ENCODE measurements at regions not wholly inside any gene's neighbourhood (a gene's known extent, or its start where the extent isn't known, plus 50 kb on each side); places are given as distances from the start of the nearest gene placed in this dataset.

- no peak for TF ChIP-seq CTCF (IDR thresholded peaks at IDR 0.05; ENCODE audit: extremely low read depth in 1 of 2, insufficient read depth in 1 of 2, low read depth in 1 of 2, low read length in 2 of 2)
- TF ChIP-seq EZH2 (IDR thresholded peaks at IDR 0.05; ENCODE audit: borderline replicate concordance, low read depth, low read length, severe bottlenecking), result no peak
These were observed 96.3 kb upstream of the P2RY1 start for GRCh38 chr3:152738656-152739055.

All from endothelial cell of umbilical vein (primary cell).